Activated T-helper 17 cell treated with anti-CD3 and anti-CD28 coated beads, Interleukin-2, amount 50 U/mL, for 72 hours (primary cell): ENCODE measurements at regions not wholly inside any gene's neighbourhood (a gene's known extent, or its start where the extent isn't known, plus 50 kb on each side); places are given as distances from the start of the nearest gene placed in this dataset.

ENCODE experiments used
- ATAC-seq: fragments of 150-1000 bp; cut with Tn5 transposase; replicated peaks from 2 replicates; pipeline ENCODE4 v1.10.0; 2021; ENCODE audit warnings: mild to moderate bottlenecking, moderate library complexity
- H3K27ac Mint-ChIP-seq: one replicate; pipeline ENCODE4 v1.8.0; 2022; ENCODE audit warnings: mixed read lengths
- H3K27me3 Mint-ChIP-seq: one replicate; pipeline ENCODE4 v1.8.0; 2022; ENCODE audit warnings: mixed read lengths
- H3K36me3 Mint-ChIP-seq: one replicate; pipeline ENCODE4 v1.8.0; 2022; ENCODE audit warnings: low read depth, mild to moderate bottlenecking, mixed read lengths
- H3K4me1 Mint-ChIP-seq: one replicate; pipeline ENCODE4 v1.8.0; 2022; ENCODE audit warnings: mixed read lengths
- H3K4me3 Mint-ChIP-seq: one replicate; pipeline ENCODE4 v1.8.0; 2022; ENCODE audit warnings: mild to moderate bottlenecking, mixed read lengths
- H3K9me3 Mint-ChIP-seq: one replicate; pipeline ENCODE4 v1.8.0; 2022; ENCODE audit warnings: mixed read lengths

GRCh38 chr7:15764851-15765382 is 78.4 kb upstream of the MEOX2 start:
- Mint-ChIP-seq H3K9me3 (peaks cover 6% of the 10 kb centered on the region), H3K27ac (no peak overlapping the region), H3K36me3 (no peaks in the 10 kb centered on the region), H3K4me3 (no peak overlapping the region), H3K4me1 (no peaks in the 10 kb centered on the region), H3K27me3 (no peaks in the 10 kb centered on the region)
- no peak for ATAC-seq

DNA sequence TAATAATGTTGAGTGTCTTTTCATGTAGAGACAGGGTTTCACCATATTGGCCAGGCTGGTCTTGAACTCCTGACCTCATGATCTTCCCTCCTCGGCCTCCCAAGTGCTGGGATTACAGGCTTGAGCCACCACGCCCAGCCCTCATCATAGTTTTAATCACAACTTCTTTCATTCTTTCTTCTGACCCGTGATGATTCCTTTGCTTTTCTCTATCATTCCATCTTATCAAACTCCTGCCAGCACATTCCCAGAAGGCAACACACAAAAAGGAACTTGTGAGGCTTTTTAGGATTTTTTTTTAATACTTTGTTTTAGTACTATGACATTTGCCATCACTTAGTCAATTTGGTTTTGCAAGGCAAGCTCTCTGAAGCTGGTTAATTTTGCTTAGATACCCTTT is 77.5 kb upstream of the MEOX2 start:
- H3K27me3 Mint-ChIP-seq: no peaks in the 10 kb centered on the region
- peaks cover 3% of the 10 kb centered on the region for H3K9me3 Mint-ChIP-seq
- no peak overlapping the region for H3K27ac Mint-ChIP-seq
- ATAC-seq: no peak
- H3K4me1 Mint-ChIP-seq: no peaks in the 10 kb centered on the region
- no peaks in the 10 kb centered on the region for H3K36me3 Mint-ChIP-seq
- no peak overlapping the region for H3K4me3 Mint-ChIP-seq

DNA sequence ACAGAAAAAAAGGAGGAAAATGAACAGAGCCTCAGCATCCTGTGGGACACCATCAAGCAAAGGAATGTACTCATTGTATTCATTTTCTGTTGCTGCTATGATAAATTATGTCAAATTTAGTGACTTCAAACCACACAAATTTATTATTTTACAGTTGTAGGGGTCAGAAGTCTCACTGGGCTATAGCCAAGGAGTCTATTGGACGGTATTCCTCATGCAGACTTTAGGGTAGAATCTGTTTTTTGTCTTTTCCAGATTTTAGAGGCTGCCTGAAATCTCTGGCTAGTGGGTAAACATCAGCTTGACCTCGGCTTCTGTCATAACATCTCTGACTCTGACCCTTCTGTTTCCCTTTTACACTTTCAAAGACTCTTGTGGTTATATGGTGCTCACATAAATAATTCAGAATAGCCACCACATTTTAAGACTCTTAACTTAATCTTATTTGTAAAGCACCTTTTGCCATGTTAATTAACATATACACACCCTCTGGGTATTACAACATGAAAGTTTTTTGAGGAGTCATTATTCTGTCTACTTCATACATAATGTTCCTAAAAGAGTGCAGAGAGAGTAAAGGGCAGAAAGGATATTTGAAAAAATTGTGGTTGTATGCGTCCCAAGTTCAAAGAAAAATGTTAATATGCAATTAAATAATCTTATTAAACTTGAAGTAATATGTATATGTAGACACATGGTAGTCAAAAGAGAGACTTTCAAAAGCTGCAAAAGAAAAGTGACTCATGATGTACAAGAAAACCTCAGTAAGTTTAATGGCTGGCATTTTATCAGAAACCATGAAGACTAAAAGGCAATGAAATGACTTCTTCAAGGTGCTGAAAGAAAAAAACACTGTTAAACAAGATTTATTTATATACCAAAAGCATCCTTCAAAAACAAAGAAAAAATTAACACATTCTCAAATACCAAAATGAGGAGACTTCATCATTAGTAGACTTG is 70.8 kb upstream of the MEOX2 start:
- no peaks in the 10 kb centered on the region for H3K36me3 Mint-ChIP-seq
- H3K4me1 Mint-ChIP-seq: no peaks in the 10 kb centered on the region
- no peak overlapping the region for H3K27ac Mint-ChIP-seq
- no peak overlapping the region for H3K4me3 Mint-ChIP-seq
- ATAC-seq: no peak
- no peaks in the 10 kb centered on the region for H3K27me3 Mint-ChIP-seq
- no peaks in the 10 kb centered on the region for H3K9me3 Mint-ChIP-seq

GRCh38 chr7:15755061-15755460 is 68.6 kb upstream of the MEOX2 start:
- H3K4me3 Mint-ChIP-seq: no peak overlapping the region
- no peak overlapping the region for H3K27ac Mint-ChIP-seq
- H3K4me1 Mint-ChIP-seq: no peaks in the 10 kb centered on the region
- H3K9me3 Mint-ChIP-seq: no peaks in the 10 kb centered on the region
- H3K36me3 Mint-ChIP-seq: no peaks in the 10 kb centered on the region
- no peak for ATAC-seq
- H3K27me3 Mint-ChIP-seq: no peaks in the 10 kb centered on the region

GRCh38 chr7:15753887-15754579 is 67.5 kb upstream of the MEOX2 start:
- Mint-ChIP-seq H3K9me3 (no peaks in the 10 kb centered on the region), H3K36me3 (no peaks in the 10 kb centered on the region), H3K4me1 (no peaks in the 10 kb centered on the region), H3K27ac (no peak overlapping the region), H3K27me3 (no peaks in the 10 kb centered on the region), H3K4me3 (no peak overlapping the region)
- no peak for ATAC-seq

GRCh38 chr7:15752377-15752776 is 65.9 kb upstream of the MEOX2 start:
- H3K9me3 Mint-ChIP-seq: no peaks in the 10 kb centered on the region
- no peaks in the 10 kb centered on the region for H3K36me3 Mint-ChIP-seq
- ATAC-seq: no peak
- H3K4me1 Mint-ChIP-seq: no peaks in the 10 kb centered on the region
- no peak overlapping the region for H3K27ac Mint-ChIP-seq
- H3K27me3 Mint-ChIP-seq: no peaks in the 10 kb centered on the region
- no peak overlapping the region for H3K4me3 Mint-ChIP-seq

DNA sequence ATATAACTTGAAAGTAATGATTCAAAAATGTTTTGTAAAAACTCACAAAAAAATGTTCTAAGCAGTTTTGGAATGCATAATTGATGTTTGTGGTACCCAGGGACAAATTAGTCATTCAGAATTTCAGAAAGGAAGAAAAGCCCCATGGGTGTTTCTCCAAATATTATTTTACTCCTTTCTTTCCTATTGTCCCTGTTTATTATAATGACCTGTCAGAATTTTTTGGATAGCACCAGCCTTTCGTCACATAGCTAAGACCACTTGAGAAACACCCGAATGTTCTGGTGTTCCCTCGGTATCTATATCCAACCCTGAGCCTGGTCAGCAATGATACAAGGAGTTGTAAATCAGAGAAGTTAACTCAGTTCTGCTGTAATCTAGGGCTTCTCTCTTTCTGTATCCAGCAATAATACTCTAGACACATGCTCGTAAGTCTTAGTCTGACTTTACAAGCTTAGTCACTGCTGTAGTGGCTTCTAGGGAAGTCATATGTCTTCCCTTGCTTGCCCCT is 64.8 kb upstream of the MEOX2 start:
- Mint-ChIP-seq H3K9me3 (no peaks in the 10 kb centered on the region), H3K4me3 (no peak overlapping the region), H3K36me3 (no peaks in the 10 kb centered on the region), H3K27me3 (no peaks in the 10 kb centered on the region), H3K4me1 (no peaks in the 10 kb centered on the region), H3K27ac (no peak overlapping the region)
- no peak for ATAC-seq

GRCh38 chr7:15750727-15751126 is 64.2 kb upstream of the MEOX2 start:
- Mint-ChIP-seq H3K4me1 (no peaks in the 10 kb centered on the region), H3K27ac (no peak overlapping the region), H3K4me3 (no peak overlapping the region), H3K27me3 (no peaks in the 10 kb centered on the region), H3K36me3 (no peaks in the 10 kb centered on the region), H3K9me3 (no peaks in the 10 kb centered on the region)
- ATAC-seq: peak; percentile 21

DNA sequence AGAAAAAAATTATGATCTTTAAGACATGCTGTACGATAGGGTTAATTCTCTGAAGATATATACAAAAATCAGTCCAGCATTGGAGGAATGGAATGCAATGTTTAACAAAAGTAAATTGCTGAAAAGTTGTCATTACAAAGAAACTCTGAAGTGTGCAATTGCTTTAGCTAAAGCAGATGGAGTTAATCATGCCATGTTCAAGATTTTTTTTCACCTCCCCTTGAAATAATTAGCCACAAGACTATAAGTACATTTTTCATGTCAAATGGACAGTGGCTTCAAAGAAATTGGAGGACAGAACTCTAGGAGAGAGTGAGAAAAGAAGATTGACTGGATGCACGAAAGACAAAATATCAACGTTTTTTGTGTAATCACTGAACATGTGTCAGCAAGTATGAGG is 63.1 kb upstream of the MEOX2 start:
- no peak overlapping the region for H3K27ac Mint-ChIP-seq
- no peaks in the 10 kb centered on the region for H3K27me3 Mint-ChIP-seq
- H3K9me3 Mint-ChIP-seq: no peaks in the 10 kb centered on the region
- no peak for ATAC-seq
- H3K4me3 Mint-ChIP-seq: no peak overlapping the region
- H3K4me1 Mint-ChIP-seq: no peaks in the 10 kb centered on the region
- no peaks in the 10 kb centered on the region for H3K36me3 Mint-ChIP-seq

- no peak for ATAC-seq
- Mint-ChIP-seq H3K4me3 (no peak overlapping the region), H3K9me3 (no peaks in the 10 kb centered on the region), H3K27ac (no peak overlapping the region), H3K4me1 (no peaks in the 10 kb centered on the region), H3K36me3 (no peaks in the 10 kb centered on the region), H3K27me3 (no peaks in the 10 kb centered on the region)
Measured at GRCh38 chr7:15747712-15748111, 61.2 kb upstream of the MEOX2 start.

- Mint-ChIP-seq H3K36me3 (no peaks in the 10 kb centered on the region), H3K27me3 (no peaks in the 10 kb centered on the region), H3K9me3 (peaks cover 1% of the 10 kb centered on the region), H3K4me1 (no peaks in the 10 kb centered on the region), H3K4me3 (no peak overlapping the region), H3K27ac (no peak overlapping the region)
- ATAC-seq: no peak
Measured at GRCh38 chr7:15747301-15747700, 60.8 kb upstream of the MEOX2 start.

GRCh38 chr7:15743926-15744480 is 57.5 kb upstream of the MEOX2 start:
- no peak overlapping the region for H3K27ac Mint-ChIP-seq
- ATAC-seq: no peak
- H3K27me3 Mint-ChIP-seq: no peaks in the 10 kb centered on the region
- H3K9me3 Mint-ChIP-seq: peaks cover 3% of the 10 kb centered on the region
- no peaks in the 10 kb centered on the region for H3K4me1 Mint-ChIP-seq
- no peak overlapping the region for H3K4me3 Mint-ChIP-seq
- no peaks in the 10 kb centered on the region for H3K36me3 Mint-ChIP-seq

DNA sequence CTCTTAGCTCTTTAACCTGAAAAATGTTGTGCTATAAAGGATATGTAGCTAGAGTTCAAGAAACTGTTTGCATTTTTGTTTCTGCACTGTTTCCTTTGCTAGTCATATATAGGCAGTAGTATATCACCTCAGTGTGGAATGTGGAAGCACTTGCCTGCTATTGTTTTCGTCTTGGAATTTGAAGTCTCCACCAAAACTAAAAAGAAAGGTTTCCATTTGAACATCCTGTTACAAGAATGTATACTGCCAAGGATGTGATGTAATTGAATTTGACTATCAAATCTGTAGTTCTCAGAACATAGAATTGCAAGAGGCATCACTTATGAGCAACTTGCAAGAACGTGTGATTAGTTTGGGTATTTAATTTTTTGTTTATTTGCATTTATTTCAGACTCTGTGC is 51.1 kb upstream of the MEOX2 start:
- ATAC-seq: no peak
- Mint-ChIP-seq H3K27me3 (no peaks in the 10 kb centered on the region), H3K9me3 (peaks cover 3% of the 10 kb centered on the region), H3K36me3 (no peaks in the 10 kb centered on the region), H3K27ac (no peak overlapping the region), H3K4me1 (no peaks in the 10 kb centered on the region), H3K4me3 (no peak overlapping the region)
